ENCODE measurements at regions not wholly inside any gene's neighbourhood (a gene's known extent, or its start where the extent isn't known, plus 50 kb on each side); places are given as distances from the start of the nearest gene placed in this dataset.

DNA sequence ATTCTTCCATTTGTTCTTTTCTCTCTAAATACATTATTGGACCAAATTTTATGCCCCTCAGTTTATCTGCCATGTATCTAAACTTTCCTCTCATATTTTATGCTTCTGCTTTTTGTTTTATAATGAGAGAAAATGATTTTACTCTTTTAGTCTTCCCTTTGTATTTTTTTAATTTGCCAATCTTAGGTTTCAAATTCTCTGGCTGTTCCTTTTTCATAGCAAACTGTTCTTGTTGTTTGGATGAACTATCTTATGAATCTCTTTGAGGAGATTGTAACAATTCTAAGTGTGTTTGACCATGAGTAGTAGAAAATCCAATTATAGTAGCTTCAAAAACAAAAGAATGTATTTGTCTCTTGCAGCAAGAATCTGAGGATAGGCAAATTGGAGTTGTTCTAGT is 290.5 kb downstream of the NDFIP2 start:
- DNase-seq (ENCODE audit: low spot score) (no peak), ATAC-seq (no peak)
- Mint-ChIP-seq H3K4me1 (peaks cover 13% of the 10 kb centered on the region), H3K27me3 (ENCODE audit: low read depth) (no peaks in the 10 kb centered on the region), H3K36me3 (peaks cover 9% of the 10 kb centered on the region), H3K4me3 (no peak overlapping the region), H3K27ac (no peak overlapping the region), H3K9me3 (peaks cover 10% of the 10 kb centered on the region)
- TF ChIP-seq TP53 (CRISPR knock-in tag; IDR thresholded peaks at IDR 0.05) (no peak), ATF1 (CRISPR knock-in tag; IDR thresholded peaks at IDR 0.05) (no peak), NR1H2 (CRISPR knock-in tag; IDR thresholded peaks at IDR 0.05) (no peak), NFE2L1 (CRISPR knock-in tag; IDR thresholded peaks at IDR 0.05) (no peak)
- CTCF ChIA-PET: no interaction called here
- POLR2A ChIA-PET: no interaction called here

GRCh38 chr13:79770056-79770455 is 289.1 kb downstream of the NDFIP2 start:
- Mint-ChIP-seq H3K4me1 (0 out of 2 replicates have a peak, but pooled peaks cover 3% of the 10 kb centered on the region), H3K4me3 (no peak overlapping the region), H3K36me3 (peaks cover 9% of the 10 kb centered on the region), H3K9me3 (peaks cover 10% of the 10 kb centered on the region), H3K27ac (no peak overlapping the region), H3K27me3 (ENCODE audit: low read depth) (no peaks in the 10 kb centered on the region)
- ChIA-PET CTCF (no interaction called here), POLR2A (no interaction called here)
- ATAC-seq (no peak), DNase-seq (ENCODE audit: low spot score) (no peak)
- no peak for TF ChIP-seq PRRX2 (CRISPR knock-in tag; IDR thresholded peaks at IDR 0.05)
- no peak for TF ChIP-seq ZNF512 (CRISPR knock-in tag; IDR thresholded peaks at IDR 0.05; ENCODE audit: borderline replicate concordance)
- no peak for TF ChIP-seq ZMAT4 (CRISPR knock-in tag; IDR thresholded peaks at IDR 0.05)
- TF ChIP-seq, protein P1, sequence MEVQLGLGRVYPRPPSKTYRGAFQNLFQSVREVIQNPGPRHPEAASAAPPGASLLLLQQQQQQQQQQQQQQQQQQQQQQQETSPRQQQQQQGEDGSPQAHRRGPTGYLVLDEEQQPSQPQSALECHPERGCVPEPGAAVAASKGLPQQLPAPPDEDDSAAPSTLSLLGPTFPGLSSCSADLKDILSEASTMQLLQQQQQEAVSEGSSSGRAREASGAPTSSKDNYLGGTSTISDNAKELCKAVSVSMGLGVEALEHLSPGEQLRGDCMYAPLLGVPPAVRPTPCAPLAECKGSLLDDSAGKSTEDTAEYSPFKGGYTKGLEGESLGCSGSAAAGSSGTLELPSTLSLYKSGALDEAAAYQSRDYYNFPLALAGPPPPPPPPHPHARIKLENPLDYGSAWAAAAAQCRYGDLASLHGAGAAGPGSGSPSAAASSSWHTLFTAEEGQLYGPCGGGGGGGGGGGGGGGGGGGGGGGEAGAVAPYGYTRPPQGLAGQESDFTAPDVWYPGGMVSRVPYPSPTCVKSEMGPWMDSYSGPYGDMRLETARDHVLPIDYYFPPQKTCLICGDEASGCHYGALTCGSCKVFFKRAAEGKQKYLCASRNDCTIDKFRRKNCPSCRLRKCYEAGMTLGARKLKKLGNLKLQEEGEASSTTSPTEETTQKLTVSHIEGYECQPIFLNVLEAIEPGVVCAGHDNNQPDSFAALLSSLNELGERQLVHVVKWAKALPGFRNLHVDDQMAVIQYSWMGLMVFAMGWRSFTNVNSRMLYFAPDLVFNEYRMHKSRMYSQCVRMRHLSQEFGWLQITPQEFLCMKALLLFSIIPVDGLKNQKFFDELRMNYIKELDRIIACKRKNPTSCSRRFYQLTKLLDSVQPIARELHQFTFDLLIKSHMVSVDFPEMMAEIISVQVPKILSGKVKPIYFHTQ (CRISPR knock-in tag; IDR thresholded peaks at IDR 0.05): no peak
- TF ChIP-seq PREB (CRISPR knock-in tag; IDR thresholded peaks at IDR 0.05; ENCODE audit: borderline replicate concordance): no peak
- TF ChIP-seq TP53 (CRISPR knock-in tag; IDR thresholded peaks at IDR 0.05): no peak
- TF ChIP-seq IRF2 (CRISPR knock-in tag; IDR thresholded peaks at IDR 0.05; ENCODE audit: borderline replicate concordance, low read depth): no peak
- TF ChIP-seq, protein P2, sequence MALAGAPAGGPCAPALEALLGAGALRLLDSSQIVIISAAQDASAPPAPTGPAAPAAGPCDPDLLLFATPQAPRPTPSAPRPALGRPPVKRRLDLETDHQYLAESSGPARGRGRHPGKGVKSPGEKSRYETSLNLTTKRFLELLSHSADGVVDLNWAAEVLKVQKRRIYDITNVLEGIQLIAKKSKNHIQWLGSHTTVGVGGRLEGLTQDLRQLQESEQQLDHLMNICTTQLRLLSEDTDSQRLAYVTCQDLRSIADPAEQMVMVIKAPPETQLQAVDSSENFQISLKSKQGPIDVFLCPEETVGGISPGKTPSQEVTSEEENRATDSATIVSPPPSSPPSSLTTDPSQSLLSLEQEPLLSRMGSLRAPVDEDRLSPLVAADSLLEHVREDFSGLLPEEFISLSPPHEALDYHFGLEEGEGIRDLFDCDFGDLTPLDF (CRISPR knock-in tag; IDR thresholded peaks at IDR 0.05): no peak
- TF ChIP-seq ZNF423 (CRISPR knock-in tag; IDR thresholded peaks at IDR 0.05): no peak
- no peak for TF ChIP-seq NR2C2 (CRISPR knock-in tag; IDR thresholded peaks at IDR 0.05)

- Mint-ChIP-seq H3K9me3 (peaks cover 10% of the 10 kb centered on the region), H3K27ac (no peak overlapping the region), H3K36me3 (peaks cover 9% of the 10 kb centered on the region), H3K27me3 (ENCODE audit: low read depth) (no peaks in the 10 kb centered on the region), H3K4me3 (no peak overlapping the region), H3K4me1 (no peaks in the 10 kb centered on the region)
- ATAC-seq (no peak), DNase-seq (ENCODE audit: low spot score) (no peak)
- ChIA-PET POLR2A (no interaction called here), CTCF (no interaction called here)
- no peak for TF ChIP-seq PRRX2 (CRISPR knock-in tag; IDR thresholded peaks at IDR 0.05)
- TF ChIP-seq CREB1 (CRISPR knock-in tag; IDR thresholded peaks at IDR 0.05): no peak
- no peak for TF ChIP-seq ESRRA (CRISPR knock-in tag; IDR thresholded peaks at IDR 0.05; ENCODE audit: borderline replicate concordance)
- TF ChIP-seq ZNF263 (CRISPR knock-in tag; IDR thresholded peaks at IDR 0.05; ENCODE audit: low read depth): no peak
- TF ChIP-seq ETV6 (CRISPR knock-in tag; IDR thresholded peaks at IDR 0.05): no peak
- no peak for TF ChIP-seq NR3C1 (CRISPR knock-in tag; conservative IDR thresholded peaks at IDR 0.05; ENCODE audit: low read depth)
- no peak for TF ChIP-seq HMGXB4 (CRISPR knock-in tag; IDR thresholded peaks at IDR 0.05)
- TF ChIP-seq, protein P3, sequence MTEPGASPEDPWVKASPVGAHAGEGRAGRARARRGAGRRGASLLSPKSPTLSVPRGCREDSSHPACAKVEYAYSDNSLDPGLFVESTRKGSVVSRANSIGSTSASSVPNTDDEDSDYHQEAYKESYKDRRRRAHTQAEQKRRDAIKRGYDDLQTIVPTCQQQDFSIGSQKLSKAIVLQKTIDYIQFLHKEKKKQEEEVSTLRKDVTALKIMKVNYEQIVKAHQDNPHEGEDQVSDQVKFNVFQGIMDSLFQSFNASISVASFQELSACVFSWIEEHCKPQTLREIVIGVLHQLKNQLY (CRISPR knock-in tag; IDR thresholded peaks at IDR 0.05): no peak
Measured at GRCh38 chr13:79767126-79767525, 286.2 kb downstream of the NDFIP2 start.
